ENCODE measurements at regions not wholly inside any gene's neighbourhood (a gene's known extent, or its start where the extent isn't known, plus 50 kb on each side); places are given as distances from the start of the nearest gene placed in this dataset.
"Not testable (repeated sequence)": the region's sequence is repeated elsewhere in the genome, so short reads cannot be mapped to it uniquely, and the experiment has no call there.

DNA sequence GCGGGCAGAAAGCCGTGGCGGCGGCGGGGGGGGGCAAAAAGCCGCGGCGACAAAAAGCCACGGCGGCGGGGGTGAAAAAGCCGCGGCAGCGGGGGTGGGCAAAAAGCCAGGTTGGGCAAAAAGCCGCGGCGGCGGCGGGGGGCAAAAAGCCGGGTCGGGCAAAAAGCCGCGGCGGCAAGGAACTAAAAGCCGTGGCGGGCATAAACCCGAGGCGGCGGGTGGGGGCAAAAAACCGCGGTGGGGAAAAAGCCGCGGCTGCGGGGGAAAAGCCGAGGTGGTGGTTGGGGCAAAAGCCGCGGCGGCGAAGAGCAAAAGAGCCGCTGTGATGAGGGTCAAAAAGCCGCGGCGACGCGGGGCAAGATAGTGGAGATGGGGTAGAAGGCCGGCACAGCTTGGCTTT lies 1834.2 kb downstream of the FOXD4L5 start:
- H3K9me2 ChIP-seq (ENCODE audit: insufficient read depth); H3K36me3 ChIP-seq (ENCODE audit: insufficient read depth); H3K4me3 Mint-ChIP-seq; H3K4me1 ChIP-seq (ENCODE audit: insufficient read depth); H3K27ac Mint-ChIP-seq; H3K27ac ChIP-seq (ENCODE audit: low read depth); H3K4me3 ChIP-seq; H3F3A ChIP-seq (replicated peaks; ENCODE audit: low read depth); H3K9me3 Mint-ChIP-seq; H3K36me3 Mint-ChIP-seq (ENCODE audit: low read depth); H3K27me3 ChIP-seq (ENCODE audit: insufficient read depth); H3K27me3 Mint-ChIP-seq (ENCODE audit: insufficient read depth, low read depth, poor library complexity); H3K79me2 ChIP-seq (replicated peaks; ENCODE audit: insufficient read depth); H4K20me1 ChIP-seq (replicated peaks; ENCODE audit: insufficient read depth); H3K4me2 ChIP-seq; ATAC-seq; H2AFZ ChIP-seq; H3K4me1 Mint-ChIP-seq: not testable (repeated sequence)
- DNase-seq (ENCODE audit: low spot score) = peak; percentile 0

DNA sequence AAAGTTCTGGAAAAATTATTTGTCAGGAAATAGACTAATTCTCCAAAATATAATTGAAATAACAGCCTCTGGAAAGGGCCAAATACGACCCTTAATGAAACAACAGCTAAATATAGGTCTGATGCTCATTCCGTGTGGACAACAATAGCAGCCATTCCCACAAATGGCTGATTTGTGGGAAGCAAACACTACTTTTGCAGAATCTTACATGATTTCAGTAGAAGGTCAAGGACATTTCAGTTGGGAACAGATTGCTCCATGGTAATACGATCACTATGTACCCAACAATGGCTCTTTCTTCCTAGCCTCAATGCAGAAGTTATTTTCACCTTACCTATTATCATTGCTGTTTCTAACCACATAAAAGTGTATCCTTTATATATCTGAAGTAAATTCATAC lies 1859.9 kb downstream of the FOXD4L5 start:
- H3K27me3 Mint-ChIP-seq (ENCODE audit: insufficient read depth, low read depth, poor library complexity); H3K9me3 Mint-ChIP-seq; H3K27me3 ChIP-seq (ENCODE audit: insufficient read depth); H3K36me3 ChIP-seq (ENCODE audit: insufficient read depth); H3K4me1 ChIP-seq (ENCODE audit: insufficient read depth); H3K4me2 ChIP-seq; H3F3A ChIP-seq (replicated peaks; ENCODE audit: low read depth); H3K27ac ChIP-seq (ENCODE audit: low read depth); H3K4me3 ChIP-seq; H3K27ac Mint-ChIP-seq; DNase-seq (ENCODE audit: low spot score); H3K36me3 Mint-ChIP-seq (ENCODE audit: low read depth); ATAC-seq; H3K9me2 ChIP-seq (ENCODE audit: insufficient read depth); H4K20me1 ChIP-seq (replicated peaks; ENCODE audit: insufficient read depth); H2AFZ ChIP-seq; H3K4me1 Mint-ChIP-seq; H3K4me3 Mint-ChIP-seq; H3K79me2 ChIP-seq (replicated peaks; ENCODE audit: insufficient read depth): not testable (repeated sequence)

DNA sequence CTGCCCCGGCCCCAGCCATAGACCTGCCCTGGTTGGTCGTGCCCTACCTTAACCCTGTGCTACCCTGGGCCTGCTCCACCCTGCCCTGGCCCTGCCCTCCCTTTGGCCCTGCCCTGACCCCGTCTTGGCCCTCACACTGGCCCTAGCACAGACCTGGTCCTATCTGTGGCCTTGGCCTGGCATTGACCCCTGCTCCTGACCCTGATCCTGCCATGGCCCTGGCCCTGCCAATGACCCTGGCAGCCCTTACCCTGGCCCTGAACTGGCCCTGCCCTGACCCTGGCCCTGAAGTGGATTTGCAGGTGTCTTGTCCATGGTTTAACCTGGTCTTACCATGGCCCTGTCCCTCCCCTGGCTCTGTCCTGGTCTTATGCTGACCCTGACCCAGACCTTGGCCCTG lies 1894.1 kb downstream of the FOXD4L5 start:
- H3K36me3 Mint-ChIP-seq (ENCODE audit: low read depth); H3K36me3 ChIP-seq (ENCODE audit: insufficient read depth); DNase-seq (ENCODE audit: low spot score); H3K27ac Mint-ChIP-seq; H3K9me2 ChIP-seq (ENCODE audit: insufficient read depth); H3K79me2 ChIP-seq (replicated peaks; ENCODE audit: insufficient read depth); H3K9me3 Mint-ChIP-seq; ATAC-seq; H3K4me2 ChIP-seq; H3F3A ChIP-seq (replicated peaks; ENCODE audit: low read depth); H2AFZ ChIP-seq; H3K4me3 ChIP-seq; H3K4me1 ChIP-seq (ENCODE audit: insufficient read depth); H3K4me1 Mint-ChIP-seq; H3K4me3 Mint-ChIP-seq; H4K20me1 ChIP-seq (replicated peaks; ENCODE audit: insufficient read depth); H3K27me3 ChIP-seq (ENCODE audit: insufficient read depth); H3K27me3 Mint-ChIP-seq (ENCODE audit: insufficient read depth, low read depth, poor library complexity); H3K27ac ChIP-seq (ENCODE audit: low read depth): not testable (repeated sequence)

DNA sequence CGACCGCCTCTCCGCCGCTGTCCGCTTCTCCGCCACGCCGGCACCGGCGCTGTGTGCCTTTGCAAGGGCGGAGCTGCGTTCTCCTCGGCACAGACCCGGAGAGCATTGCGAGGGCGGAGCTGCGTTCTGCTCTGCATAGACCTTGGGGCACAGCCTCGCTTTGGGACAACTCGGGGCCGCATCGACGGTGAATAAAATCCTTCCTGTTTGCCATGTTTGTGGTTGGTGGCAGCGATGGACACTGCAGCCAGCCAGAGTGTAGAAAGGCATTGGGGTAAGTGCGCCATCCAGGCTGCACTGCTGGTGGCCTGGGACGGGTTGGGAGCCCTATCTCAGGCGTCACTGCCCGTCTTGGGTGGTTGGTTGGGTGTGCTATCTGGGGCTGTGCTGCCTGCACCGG lies 1899.5 kb downstream of the FOXD4L5 start:
- H4K20me1 ChIP-seq (replicated peaks; ENCODE audit: insufficient read depth); H2AFZ ChIP-seq; H3K9me2 ChIP-seq (ENCODE audit: insufficient read depth); H3K4me1 ChIP-seq (ENCODE audit: insufficient read depth); H3K9me3 Mint-ChIP-seq; H3F3A ChIP-seq (replicated peaks; ENCODE audit: low read depth); H3K27ac Mint-ChIP-seq; H3K27ac ChIP-seq (ENCODE audit: low read depth); H3K27me3 ChIP-seq (ENCODE audit: insufficient read depth); H3K36me3 ChIP-seq (ENCODE audit: insufficient read depth); H3K4me1 Mint-ChIP-seq; H3K27me3 Mint-ChIP-seq (ENCODE audit: insufficient read depth, low read depth, poor library complexity); ATAC-seq; H3K79me2 ChIP-seq (replicated peaks; ENCODE audit: insufficient read depth); H3K36me3 Mint-ChIP-seq (ENCODE audit: low read depth): not testable (repeated sequence)
- DNase-seq (ENCODE audit: low spot score) = peak; percentile 4
- peak overlapping the region; percentile 79 for H3K4me3 Mint-ChIP-seq
- H3K4me3 ChIP-seq = peak overlapping the region; percentile 55
- H3K4me2 ChIP-seq = peak overlapping the region; percentile 71

DNA sequence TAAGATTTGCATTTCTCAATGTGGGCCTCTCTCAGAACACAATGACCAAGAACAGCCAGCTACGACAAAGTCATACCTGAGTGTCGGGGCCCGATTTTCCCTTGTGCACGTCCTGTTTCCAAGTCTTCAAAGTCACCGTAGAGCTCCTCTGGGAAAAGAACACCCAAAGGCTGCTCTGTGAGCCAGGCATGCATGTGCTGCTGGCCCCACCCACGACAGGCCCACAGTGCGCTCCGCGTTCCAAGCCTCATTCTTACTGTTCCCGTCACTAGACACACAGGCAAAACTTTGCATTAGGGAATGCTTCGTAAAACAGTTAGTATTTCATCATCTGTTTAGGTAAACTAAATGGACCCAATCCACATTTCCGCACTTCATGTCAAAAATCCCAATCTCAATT lies 1905.1 kb downstream of the FOXD4L5 start:
- H3K79me2 ChIP-seq (replicated peaks; ENCODE audit: insufficient read depth); H3K9me3 Mint-ChIP-seq; H3K4me1 ChIP-seq (ENCODE audit: insufficient read depth); H3K36me3 ChIP-seq (ENCODE audit: insufficient read depth); H3K4me1 Mint-ChIP-seq; H3K27me3 ChIP-seq (ENCODE audit: insufficient read depth); H3K9me2 ChIP-seq (ENCODE audit: insufficient read depth); H3K27ac ChIP-seq (ENCODE audit: low read depth); H3K4me3 ChIP-seq; H3F3A ChIP-seq (replicated peaks; ENCODE audit: low read depth); H3K36me3 Mint-ChIP-seq (ENCODE audit: low read depth); H2AFZ ChIP-seq; ATAC-seq; H3K27me3 Mint-ChIP-seq (ENCODE audit: insufficient read depth, low read depth, poor library complexity); H4K20me1 ChIP-seq (replicated peaks; ENCODE audit: insufficient read depth): not testable (repeated sequence)
- H3K27ac Mint-ChIP-seq = peak overlapping the region; percentile 89
- peak; percentile 0 for DNase-seq (ENCODE audit: low spot score)
- H3K4me2 ChIP-seq = peak overlapping the region; percentile 53; the same call in 1 of the 2 replicates
- peak overlapping the region; percentile 11; the same call in 1 of the 3 replicates for H3K4me3 Mint-ChIP-seq

DNA sequence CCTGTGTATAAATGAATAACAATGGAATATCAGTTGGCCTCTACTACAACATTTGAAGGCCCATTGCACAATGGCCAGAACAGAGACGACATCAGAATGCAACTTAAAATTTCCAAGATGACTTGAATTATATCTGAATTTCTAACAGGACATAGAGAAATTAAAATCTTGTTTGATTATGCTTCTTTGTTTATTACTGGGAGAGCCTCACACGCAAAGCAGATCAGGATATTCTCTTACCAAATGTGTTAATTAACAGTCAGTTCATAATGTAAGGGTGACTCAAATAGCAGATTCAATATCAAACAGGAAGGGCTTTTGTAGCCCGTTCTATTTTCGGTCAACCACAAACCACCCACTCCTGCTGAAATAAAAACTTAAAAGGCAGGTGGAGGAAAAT lies 1930.8 kb downstream of the FOXD4L5 start:
- not testable (repeated sequence) for H3K27ac Mint-ChIP-seq; H3K4me2 ChIP-seq; H2AFZ ChIP-seq; H3K9me3 Mint-ChIP-seq; H3F3A ChIP-seq (replicated peaks; ENCODE audit: low read depth); H3K4me1 ChIP-seq (ENCODE audit: insufficient read depth); H3K9me2 ChIP-seq (ENCODE audit: insufficient read depth); H3K4me1 Mint-ChIP-seq; H3K27me3 Mint-ChIP-seq (ENCODE audit: insufficient read depth, low read depth, poor library complexity); H3K27ac ChIP-seq (ENCODE audit: low read depth); ATAC-seq; H3K36me3 Mint-ChIP-seq (ENCODE audit: low read depth); H3K4me3 Mint-ChIP-seq; H3K4me3 ChIP-seq; DNase-seq (ENCODE audit: low spot score); H3K79me2 ChIP-seq (replicated peaks; ENCODE audit: insufficient read depth); H4K20me1 ChIP-seq (replicated peaks; ENCODE audit: insufficient read depth); H3K36me3 ChIP-seq (ENCODE audit: insufficient read depth)
- peaks cover 63% of the 10 kb centered on the region for H3K27me3 ChIP-seq (ENCODE audit: insufficient read depth)

DNA sequence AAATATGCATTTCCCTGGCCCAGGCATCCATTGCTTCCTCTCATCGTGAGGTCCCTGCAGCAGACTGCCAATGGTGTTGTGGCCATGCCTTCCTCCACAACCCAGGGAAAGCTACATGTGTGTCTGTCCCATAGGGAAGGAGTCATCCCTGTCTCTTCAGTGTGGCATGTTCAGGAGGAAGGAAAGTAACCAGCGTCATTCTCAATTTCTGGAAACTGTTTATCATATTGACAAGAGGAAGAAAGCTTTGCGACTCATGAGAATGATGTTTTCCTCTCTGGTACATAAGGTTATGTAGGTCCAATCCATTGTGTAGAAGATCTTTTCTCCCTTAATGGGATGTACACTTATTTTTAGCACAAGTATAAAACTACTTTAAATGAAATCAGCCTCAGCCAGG lies 1937.7 kb downstream of the FOXD4L5 start:
- H3K4me3 ChIP-seq; H3K79me2 ChIP-seq (replicated peaks; ENCODE audit: insufficient read depth); H2AFZ ChIP-seq; H3K36me3 Mint-ChIP-seq (ENCODE audit: low read depth); H3F3A ChIP-seq (replicated peaks; ENCODE audit: low read depth); H3K9me2 ChIP-seq (ENCODE audit: insufficient read depth); H3K4me2 ChIP-seq; H3K4me1 ChIP-seq (ENCODE audit: insufficient read depth); H3K27ac ChIP-seq (ENCODE audit: low read depth); H3K36me3 ChIP-seq (ENCODE audit: insufficient read depth); DNase-seq (ENCODE audit: low spot score); H3K27ac Mint-ChIP-seq; H3K4me1 Mint-ChIP-seq; H4K20me1 ChIP-seq (replicated peaks; ENCODE audit: insufficient read depth); ATAC-seq; H3K4me3 Mint-ChIP-seq; H3K9me3 Mint-ChIP-seq: not testable (repeated sequence)
- H3K27me3 Mint-ChIP-seq (ENCODE audit: insufficient read depth, low read depth, poor library complexity) = peaks cover 14% of the 10 kb centered on the region
- H3K27me3 ChIP-seq (ENCODE audit: insufficient read depth) = peaks cover 72% of the 10 kb centered on the region
